ENCODE measurements at regions not wholly inside any gene's neighbourhood (a gene's known extent, or its start where the extent isn't known, plus 50 kb on each side); places are given as distances from the start of the nearest gene placed in this dataset.

DNA sequence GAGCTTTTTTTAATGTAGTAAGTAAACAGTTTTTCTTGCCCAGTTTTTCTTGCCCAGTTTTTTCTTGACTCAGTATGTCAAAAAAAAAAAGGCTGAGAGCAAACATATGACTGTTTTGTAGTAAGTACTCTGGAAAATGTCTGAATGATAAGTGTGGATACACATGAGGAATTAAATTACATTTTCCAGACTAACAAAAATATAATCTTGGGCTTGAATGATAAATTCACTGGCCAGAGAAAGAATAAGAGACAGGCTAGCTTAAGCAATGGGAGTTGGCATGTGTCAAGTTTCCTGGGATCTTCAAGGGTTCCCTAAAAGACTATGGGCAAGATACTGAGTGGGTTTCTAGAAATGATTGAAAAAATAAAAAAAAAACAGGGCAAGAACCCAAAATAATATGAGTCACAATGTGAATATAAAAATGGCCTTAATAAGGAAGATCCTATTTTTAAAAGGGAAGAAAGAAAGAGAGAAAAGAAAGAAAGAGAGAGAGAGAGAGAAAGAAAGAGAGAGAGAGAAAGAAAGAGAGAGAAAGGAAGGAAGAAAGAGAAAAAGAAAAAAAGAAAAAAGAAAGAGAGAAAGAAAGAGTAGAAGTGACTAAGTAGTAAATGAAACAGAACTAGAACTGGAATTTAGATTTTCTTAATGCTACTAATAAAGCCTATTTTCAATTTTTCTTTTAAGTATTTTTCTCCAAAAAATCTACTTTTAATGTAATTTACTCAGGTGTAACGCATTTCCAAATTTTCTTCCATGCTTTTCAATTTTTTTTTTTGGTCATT, 60.2 kb downstream of the TFPI2 start:
- no peak for FAIRE-seq
- DNase-seq (ENCODE audit: insufficient read length, low spot score) = no peak

DNA sequence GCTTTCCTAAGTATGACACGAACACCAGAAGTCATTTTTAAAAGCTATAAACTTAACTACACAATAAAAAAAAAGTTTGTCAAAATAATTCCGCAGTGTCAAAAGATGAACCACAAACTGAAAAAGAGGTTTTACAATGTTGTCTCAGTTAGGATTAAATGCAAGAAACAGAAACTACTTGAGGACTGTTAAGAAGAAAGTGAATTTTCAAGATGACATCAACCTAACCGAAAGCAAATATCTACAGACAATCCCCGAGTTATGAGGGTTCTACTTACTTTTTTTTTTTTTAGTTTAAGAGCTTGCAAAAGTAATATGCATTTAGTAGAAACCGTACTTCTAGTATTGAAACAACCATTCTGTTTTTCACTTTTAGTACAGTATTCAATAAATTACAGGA, 62.3 kb downstream of the TFPI2 start:
- FAIRE-seq = no peak
- TF ChIP-seq, protein P1, sequence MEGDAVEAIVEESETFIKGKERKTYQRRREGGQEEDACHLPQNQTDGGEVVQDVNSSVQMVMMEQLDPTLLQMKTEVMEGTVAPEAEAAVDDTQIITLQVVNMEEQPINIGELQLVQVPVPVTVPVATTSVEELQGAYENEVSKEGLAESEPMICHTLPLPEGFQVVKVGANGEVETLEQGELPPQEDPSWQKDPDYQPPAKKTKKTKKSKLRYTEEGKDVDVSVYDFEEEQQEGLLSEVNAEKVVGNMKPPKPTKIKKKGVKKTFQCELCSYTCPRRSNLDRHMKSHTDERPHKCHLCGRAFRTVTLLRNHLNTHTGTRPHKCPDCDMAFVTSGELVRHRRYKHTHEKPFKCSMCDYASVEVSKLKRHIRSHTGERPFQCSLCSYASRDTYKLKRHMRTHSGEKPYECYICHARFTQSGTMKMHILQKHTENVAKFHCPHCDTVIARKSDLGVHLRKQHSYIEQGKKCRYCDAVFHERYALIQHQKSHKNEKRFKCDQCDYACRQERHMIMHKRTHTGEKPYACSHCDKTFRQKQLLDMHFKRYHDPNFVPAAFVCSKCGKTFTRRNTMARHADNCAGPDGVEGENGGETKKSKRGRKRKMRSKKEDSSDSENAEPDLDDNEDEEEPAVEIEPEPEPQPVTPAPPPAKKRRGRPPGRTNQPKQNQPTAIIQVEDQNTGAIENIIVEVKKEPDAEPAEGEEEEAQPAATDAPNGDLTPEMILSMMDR (IDR thresholded peaks at IDR 0.05; ENCODE audit: insufficient read depth, missing control alignments) = no peak
- DNase-seq (ENCODE audit: insufficient read length, low spot score) = no peak

More for the DNA sequence above, 60.2 kb downstream of the TFPI2 start:
- TF ChIP-seq, protein P1 (IDR thresholded peaks at IDR 0.05; ENCODE audit: insufficient read depth, missing control alignments) = no peak

DNA sequence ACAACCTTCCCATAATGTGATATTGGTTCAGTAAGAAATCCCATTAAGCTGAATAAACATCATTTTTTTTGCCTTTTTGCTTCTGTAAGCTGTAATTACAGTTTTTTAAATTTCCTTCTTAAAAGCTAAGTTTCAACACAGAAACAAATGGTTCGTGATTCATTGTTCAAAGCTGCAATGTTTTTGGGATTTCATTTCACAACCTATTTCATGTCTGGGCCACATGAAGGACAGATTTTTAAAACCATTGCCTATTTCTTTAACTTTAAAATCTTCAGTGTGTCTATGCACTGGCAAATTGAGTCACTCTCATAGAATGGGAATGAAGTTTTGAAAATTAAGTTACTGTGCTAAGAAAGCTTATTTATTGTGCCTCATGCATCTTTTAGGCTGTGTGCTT, 66.9 kb downstream of the TFPI2 start:
- FAIRE-seq = no peak
- TF ChIP-seq, protein P1 (IDR thresholded peaks at IDR 0.05; ENCODE audit: insufficient read depth, missing control alignments) = no peak
- no peak for DNase-seq (ENCODE audit: insufficient read length, low spot score)

DNA sequence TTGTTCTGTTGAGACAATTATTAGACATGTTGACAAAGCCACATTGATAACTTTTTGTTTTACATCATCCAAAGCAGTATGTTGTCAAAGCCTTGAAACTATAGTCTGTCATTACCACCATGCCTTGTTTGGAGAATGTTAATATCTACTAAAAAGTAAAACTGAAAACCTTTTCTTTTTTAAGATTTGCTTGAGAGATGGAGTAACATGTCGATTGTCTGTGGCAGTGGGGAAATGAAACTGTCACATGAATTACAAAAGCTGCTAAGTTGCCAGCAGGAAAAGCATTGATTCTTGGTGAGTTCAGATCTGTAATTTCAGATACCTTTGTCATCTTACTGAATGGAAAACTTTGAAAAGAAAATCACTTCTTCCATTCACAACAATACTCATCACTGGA, 69.1 kb downstream of the TFPI2 start:
- FAIRE-seq (no peak), DNase-seq (ENCODE audit: insufficient read length, low spot score) (no peak)
- TF ChIP-seq, protein P1 (IDR thresholded peaks at IDR 0.05; ENCODE audit: insufficient read depth, missing control alignments) = no peak

DNA sequence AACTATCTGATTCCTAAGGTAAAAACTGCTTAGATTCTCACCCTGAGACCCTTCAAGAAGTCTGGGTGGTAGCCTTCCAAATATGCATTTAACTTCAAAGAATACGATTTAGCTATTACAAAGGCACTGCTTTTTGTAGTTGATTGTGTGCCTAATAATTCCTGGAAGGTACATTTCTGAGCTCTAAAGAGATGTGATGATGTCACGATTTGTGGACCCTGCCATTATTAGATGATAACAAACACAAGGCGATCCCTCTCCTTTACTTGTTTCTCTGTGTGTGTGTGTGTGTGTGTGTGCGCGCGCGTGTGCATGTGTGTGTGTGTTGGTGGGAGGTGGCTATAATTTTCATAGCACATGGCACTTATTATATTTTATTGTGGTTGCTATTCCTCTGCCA, 70.9 kb downstream of the TFPI2 start:
- DNase-seq (ENCODE audit: insufficient read length, low spot score) = no peak
- TF ChIP-seq, protein P1 (IDR thresholded peaks at IDR 0.05; ENCODE audit: insufficient read depth, missing control alignments) = no peak
- FAIRE-seq = no peak

DNA sequence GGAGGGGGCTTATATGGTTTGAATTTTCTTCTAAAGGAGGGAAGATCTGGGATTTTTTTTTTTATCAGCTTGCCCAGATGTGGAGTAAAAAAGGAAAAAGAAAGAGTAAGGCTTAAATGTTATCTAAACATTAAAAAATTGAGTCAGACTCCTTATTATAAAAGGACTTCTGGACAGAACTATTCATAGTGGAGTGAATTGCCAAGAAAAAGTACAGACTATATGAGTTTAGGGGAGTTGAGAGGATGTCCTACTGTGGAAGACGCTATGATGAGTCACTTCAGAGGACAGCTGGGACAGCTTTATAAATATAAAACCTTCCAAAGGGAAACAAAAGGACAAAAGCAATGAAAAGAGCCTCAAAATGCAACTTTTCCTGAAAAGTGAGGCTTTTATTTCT, 73.0 kb downstream of the TFPI2 start:
- FAIRE-seq = no peak
- TF ChIP-seq, protein P1 (IDR thresholded peaks at IDR 0.05; ENCODE audit: insufficient read depth, missing control alignments) = no peak

DNA sequence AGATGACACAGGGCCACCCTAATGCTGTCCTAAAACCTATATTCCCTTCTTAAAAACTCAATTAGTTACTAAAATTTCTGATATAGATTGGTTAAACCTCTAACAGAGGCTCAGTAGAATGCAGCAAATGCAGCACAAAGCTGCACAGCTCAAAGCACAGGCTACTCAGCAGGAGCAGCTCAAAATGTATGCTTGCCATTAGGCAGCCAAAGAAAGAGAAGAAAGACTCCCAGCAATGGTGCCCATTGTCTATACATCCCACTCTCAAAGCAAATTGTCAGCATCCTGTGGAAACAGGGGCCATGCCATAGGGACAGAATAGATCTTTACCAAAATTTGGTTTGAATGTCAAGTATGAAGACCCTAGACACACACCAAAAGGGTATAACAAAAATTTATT, 73.5 kb downstream of the TFPI2 start:
- no peak for DNase-seq (ENCODE audit: insufficient read length, low spot score)
- no peak for FAIRE-seq
- TF ChIP-seq, protein P1 (IDR thresholded peaks at IDR 0.05; ENCODE audit: insufficient read depth, missing control alignments) = no peak

More for the DNA sequence above, 73.0 kb downstream of the TFPI2 start:
- DNase-seq (ENCODE audit: insufficient read length, low spot score) = no peak

Measured in D721Med (cell line).